SU-DHL-6 (cell line): ENCODE measurements at regions not wholly inside any gene's neighbourhood (a gene's known extent, or its start where the extent isn't known, plus 50 kb on each side); places are given as distances from the start of the nearest gene placed in this dataset.
"Not testable (repeated sequence)": the region's sequence is repeated elsewhere in the genome, so short reads cannot be mapped to it uniquely, and the experiment has no call there.

Experiments used
- H2AFZ ChIP-seq: fragments of 200-600 bp; sonication (generic); 2 replicates; pipeline ENCODE4 v1.6.1; 2014; ENCODE audit warnings: low read depth, mild to moderate bottlenecking, moderate library complexity, mixed read lengths, antibody characterized with exemption, low read length; ENCODE audit not compliant: severe bottlenecking
- H3F3A ChIP-seq: fragments of 200-600 bp; shearing (Covaris generic); 2 replicates; pipeline ENCODE4 v1.6.0; 2016; ENCODE audit warnings: antibody characterized with exemption, mild to moderate bottlenecking; ENCODE audit not compliant: insufficient read depth
- H3K27ac ChIP-seq: fragments of 200-600 bp; sonication (generic); 2 replicates; pipeline ENCODE4 v1.5.1; 2016; ENCODE audit warnings: low read depth, mild to moderate bottlenecking, low read length, moderate library complexity, mixed read lengths
- H3K27me3 ChIP-seq: fragments of 200-600 bp; sonication (generic), shearing (Covaris generic); 2 replicates; pipeline ENCODE4 v1.6.0; 2014; ENCODE audit warnings: mild to moderate bottlenecking, low read length
- H3K36me3 ChIP-seq: fragments of 200-600 bp; sonication (generic); 2 replicates; pipeline ENCODE4 v1.6.1; 2014; ENCODE audit warnings: mild to moderate bottlenecking, low read length, mixed read lengths
- H3K4me2 ChIP-seq: fragments of 300-600, 200-600 bp; shearing (Covaris generic), sonication (generic); 2 replicates; pipeline ENCODE4 v1.6.0; 2014; ENCODE audit warnings: low read length, low read depth, mild to moderate bottlenecking; ENCODE audit not compliant: poor library complexity, severe bottlenecking
- H3K4me3 ChIP-seq: fragments of 200-600 bp; sonication (generic); 2 replicates; pipeline ENCODE4 v1.5.1; 2014; ENCODE audit warnings: antibody characterized with exemption, low read length, mild to moderate bottlenecking, mixed read lengths; ENCODE audit not compliant: insufficient read depth, poor library complexity, severe bottlenecking
- H3K79me2 ChIP-seq: fragments of 200-600 bp; sonication (generic); 2 replicates; pipeline ENCODE4 v1.6.1; 2014; ENCODE audit warnings: mild to moderate bottlenecking, low read length, moderate library complexity; ENCODE audit not compliant: insufficient read depth
- H3K9ac ChIP-seq: fragments of 200-600 bp; sonication (generic); 2 replicates; pipeline ENCODE4 v1.7.0; 2014; ENCODE audit warnings: mild to moderate bottlenecking, low read length
- H3K9me2 ChIP-seq: fragments of 200-600 bp; sonication (generic); replicated peaks from 2 replicates; pipeline ENCODE4 v1.6.1; 2014; ENCODE audit warnings: low read length; ENCODE audit not compliant: insufficient read depth
- H3K9me3 ChIP-seq: fragments of 200-600 bp; sonication (generic); 2 replicates; pipeline ENCODE4 v1.6.1; 2014; ENCODE audit warnings: low read length, mixed read lengths; ENCODE audit not compliant: insufficient read depth
- H4K20me1 ChIP-seq: fragments of 200-600 bp; sonication (generic); 2 replicates; pipeline ENCODE4 v1.6.1; 2014; ENCODE audit warnings: low read depth, mild to moderate bottlenecking, antibody characterized with exemption, low read length, moderate library complexity, mixed read lengths
- CTCF ChIP-seq: fragments of 200-600 bp; sonication (generic); IDR thresholded peaks from one replicate; pipeline ENCODE4 v1.5.1; 2017; ENCODE audit warnings: antibody characterized with exemption, mild to moderate bottlenecking, low read length, moderate library complexity; ENCODE audit not compliant: insufficient read depth, poor library complexity, severe bottlenecking
- EZH2phosphoT487 ChIP-seq: fragments of 200-600 bp; sonication (generic), shearing (Covaris generic); conservative IDR thresholded peaks from 2 replicates; pipeline ENCODE4 v1.6.1; 2018; ENCODE audit warnings: mild to moderate bottlenecking, antibody characterized with exemption, low read length, moderate library complexity, mixed read lengths

GRCh38 chr5:112534611-112535255, 115.7 kb upstream of the EPB41L4A start:
- Histone ChIP-seq H4K20me1 (no peaks in the 10 kb centered on the region), H2AFZ (no peak overlapping the region), H3F3A (no peaks in the 10 kb centered on the region), H3K9ac (no peak overlapping the region), H3K27ac (no peak overlapping the region), H3K4me2 (no peak overlapping the region), H3K4me3 (no peak overlapping the region), H3K79me2 (no peaks in the 10 kb centered on the region), H3K9me2 (no peaks in the 10 kb centered on the region), H3K27me3 (no peaks in the 10 kb centered on the region), H3K9me3 (no peaks in the 10 kb centered on the region), H3K36me3 (no peaks in the 10 kb centered on the region)
- TF ChIP-seq EZH2phosphoT487: no peak
- TF ChIP-seq CTCF: no peak

GRCh38 chr5:112535356-112535755, 116.3 kb upstream of the EPB41L4A start:
- Histone ChIP-seq H3K9ac (no peak overlapping the region), H2AFZ (no peak overlapping the region), H3K27me3 (no peaks in the 10 kb centered on the region), H3K79me2 (no peaks in the 10 kb centered on the region), H3K4me2 (no peak overlapping the region), H3K27ac (no peak overlapping the region), H4K20me1 (no peaks in the 10 kb centered on the region), H3F3A (no peaks in the 10 kb centered on the region), H3K9me3 (no peaks in the 10 kb centered on the region), H3K36me3 (no peaks in the 10 kb centered on the region), H3K9me2 (no peaks in the 10 kb centered on the region), H3K4me3 (no peak overlapping the region)
- TF ChIP-seq EZH2phosphoT487: no peak
- TF ChIP-seq CTCF: no peak

GRCh38 chr5:112544558-112544957, 125.5 kb upstream of the EPB41L4A start:
- H3K4me3 ChIP-seq, H3K27me3 ChIP-seq, H3K36me3 ChIP-seq, H3K79me2 ChIP-seq, H4K20me1 ChIP-seq, H3K27ac ChIP-seq, H3K4me2 ChIP-seq, H3K9me3 ChIP-seq, H3K9me2 ChIP-seq, H3K9ac ChIP-seq, H3F3A ChIP-seq, H2AFZ ChIP-seq: not testable (repeated sequence)

- Histone ChIP-seq H4K20me1 (no peaks in the 10 kb centered on the region), H3F3A (no peaks in the 10 kb centered on the region), H3K79me2 (no peaks in the 10 kb centered on the region), H3K27me3 (no peaks in the 10 kb centered on the region), H3K4me2 (no peak overlapping the region), H3K27ac (no peak overlapping the region), H3K36me3 (no peaks in the 10 kb centered on the region), H3K9ac (no peak overlapping the region), H2AFZ (no peak overlapping the region), H3K9me3 (no peaks in the 10 kb centered on the region), H3K4me3 (no peak overlapping the region), H3K9me2 (no peaks in the 10 kb centered on the region)
- TF ChIP-seq CTCF: no peak
- TF ChIP-seq EZH2phosphoT487: no peak
These were observed 128.0 kb upstream of the EPB41L4A start for GRCh38 chr5:112546946-112547592.
